ENCODE measurements at regions not wholly inside any gene's neighbourhood (a gene's known extent, or its start where the extent isn't known, plus 50 kb on each side); places are given as distances from the start of the nearest gene placed in this dataset.

GRCh38 chr7:68376131-68376661 is 1222.1 kb upstream of the AUTS2 start:
- TF ChIP-seq CTCF (conservative IDR thresholded peaks at IDR 0.05) (no peak), ZFX (IDR thresholded peaks at IDR 0.05) (no peak)

Measured in C4-2B (cell line).